BE2C (cell line): ENCODE measurements at regions not wholly inside any gene's neighbourhood (a gene's known extent, or its start where the extent isn't known, plus 50 kb on each side); places are given as distances from the start of the nearest gene placed in this dataset.
A peak's percentile ranks its signal among the peaks of the same experiment; 100 is the strongest.
"Not testable (repeated sequence)": the region's sequence is repeated elsewhere in the genome, so short reads cannot be mapped to it uniquely, and the experiment has no call there.

ENCODE experiments used
- DNase-seq: peaks from one replicate; pipeline ENCODE4 v3.0.0-alpha.2; 2020
- H3K27me3 ChIP-seq: fragments of 250-450 bp; sonication (Bioruptor Pico); 2 replicates; pipeline ENCODE4 v1.5.1; 2020; ENCODE audit warnings: mild to moderate bottlenecking
- H3K36me3 ChIP-seq: fragments of 250-450 bp; sonication (Bioruptor Pico); 2 replicates; pipeline ENCODE4 v1.5.1; 2020; ENCODE audit warnings: mild to moderate bottlenecking
- H3K4me1 ChIP-seq: fragments of 250-450 bp; sonication (Bioruptor Pico); 2 replicates; pipeline ENCODE4 v1.5.1; 2020
- H3K4me3 ChIP-seq: 2 replicates; pipeline ENCODE4 v1.5.1; 2011; ENCODE audit warnings: low read depth, low read length
- H3K9me3 ChIP-seq: fragments of 250-450 bp; sonication (Bioruptor Pico); 2 replicates; pipeline ENCODE4 v1.5.1; 2020
- CTCF ChIP-seq: IDR thresholded peaks from 2 replicates; pipeline ENCODE4 v1.5.1; 2012; ENCODE audit warnings: mild to moderate bottlenecking, low read depth, low read length

DNA sequence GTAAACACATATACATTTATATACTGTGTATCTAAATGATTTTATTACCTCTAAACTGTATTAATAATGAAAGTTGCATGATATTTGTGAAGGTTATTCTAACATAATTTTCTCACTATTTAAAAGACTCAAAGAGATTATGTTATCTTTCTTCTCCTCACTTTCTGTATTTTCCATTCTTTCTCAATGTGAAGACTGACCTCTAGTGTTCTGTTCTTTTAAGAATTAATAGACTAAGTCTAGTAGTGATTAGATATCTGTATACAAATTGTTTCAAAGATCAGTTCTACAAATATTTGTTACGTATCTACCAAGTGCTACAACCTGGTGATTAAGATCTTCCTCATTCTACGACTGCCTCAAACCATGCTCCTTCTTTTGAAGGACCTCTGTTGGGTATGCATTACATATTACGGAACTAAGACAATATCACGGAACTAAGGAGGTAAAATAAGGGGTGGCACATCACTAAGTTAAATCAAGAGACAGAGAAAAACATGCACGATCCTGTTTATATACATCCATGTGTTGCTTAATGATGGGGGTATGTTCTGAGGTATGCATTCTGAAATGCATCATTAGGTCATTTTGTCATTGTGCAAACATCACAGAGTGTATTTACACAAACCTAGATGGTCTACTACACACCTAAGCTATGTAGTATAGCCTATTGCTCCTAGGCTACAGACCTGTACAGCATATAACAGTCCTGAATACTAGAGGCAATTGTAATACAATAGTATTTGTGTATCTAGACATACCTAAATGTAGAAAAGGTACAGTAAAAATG lies 161.5 kb upstream of the KBTBD8 start:
- no peak for DNase-seq
- H3K27me3 ChIP-seq, result peaks cover 5% of the 10 kb centered on the region; the same call in 1 of the 2 replicates
- no peaks in the 10 kb centered on the region for H3K4me1 ChIP-seq
- H3K36me3 ChIP-seq, result no peaks in the 10 kb centered on the region
- H3K4me3 ChIP-seq, result no peak overlapping the region
- TF ChIP-seq CTCF, result peak; percentile 11; the same call in 1 of the 2 replicates
- no peaks in the 10 kb centered on the region for H3K9me3 ChIP-seq

DNA sequence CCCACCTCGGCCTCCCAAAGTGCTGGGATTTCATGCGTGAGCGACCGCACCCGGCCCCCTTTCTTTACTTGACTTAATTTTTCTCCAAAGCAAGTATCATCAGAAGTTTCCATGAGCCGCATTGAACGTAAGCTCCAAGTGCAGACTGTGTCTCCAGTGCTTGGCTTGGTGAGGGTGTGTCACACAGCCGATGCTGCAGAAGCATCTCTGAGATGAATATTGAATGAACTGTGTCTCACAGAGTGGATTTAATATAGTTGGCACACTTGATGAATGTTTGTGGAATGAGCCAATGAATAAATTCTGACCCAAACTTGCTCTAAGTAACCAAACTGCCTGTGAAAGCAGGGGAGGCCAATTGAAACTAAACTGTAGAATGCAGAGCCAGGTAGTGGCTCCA lies 159.4 kb upstream of the KBTBD8 start:
- H3K9me3 ChIP-seq, result no peaks in the 10 kb centered on the region
- no peak for DNase-seq
- H3K36me3 ChIP-seq, result no peaks in the 10 kb centered on the region
- TF ChIP-seq CTCF, result no peak
- no peaks in the 10 kb centered on the region for H3K4me1 ChIP-seq
- no peak overlapping the region for H3K4me3 ChIP-seq
- peaks cover 5% of the 10 kb centered on the region; the same call in 1 of the 2 replicates for H3K27me3 ChIP-seq

- Histone ChIP-seq H3K9me3 (no peaks in the 10 kb centered on the region), H3K4me3 (no peak overlapping the region), H3K36me3 (no peaks in the 10 kb centered on the region), H3K27me3 (peaks cover 5% of the 10 kb centered on the region; the same call in 1 of the 2 replicates), H3K4me1 (no peaks in the 10 kb centered on the region)
- DNase-seq, result no peak
- no peak for TF ChIP-seq CTCF
These were observed 158.6 kb upstream of the KBTBD8 start for GRCh38 chr3:66839508-66839907.

DNA sequence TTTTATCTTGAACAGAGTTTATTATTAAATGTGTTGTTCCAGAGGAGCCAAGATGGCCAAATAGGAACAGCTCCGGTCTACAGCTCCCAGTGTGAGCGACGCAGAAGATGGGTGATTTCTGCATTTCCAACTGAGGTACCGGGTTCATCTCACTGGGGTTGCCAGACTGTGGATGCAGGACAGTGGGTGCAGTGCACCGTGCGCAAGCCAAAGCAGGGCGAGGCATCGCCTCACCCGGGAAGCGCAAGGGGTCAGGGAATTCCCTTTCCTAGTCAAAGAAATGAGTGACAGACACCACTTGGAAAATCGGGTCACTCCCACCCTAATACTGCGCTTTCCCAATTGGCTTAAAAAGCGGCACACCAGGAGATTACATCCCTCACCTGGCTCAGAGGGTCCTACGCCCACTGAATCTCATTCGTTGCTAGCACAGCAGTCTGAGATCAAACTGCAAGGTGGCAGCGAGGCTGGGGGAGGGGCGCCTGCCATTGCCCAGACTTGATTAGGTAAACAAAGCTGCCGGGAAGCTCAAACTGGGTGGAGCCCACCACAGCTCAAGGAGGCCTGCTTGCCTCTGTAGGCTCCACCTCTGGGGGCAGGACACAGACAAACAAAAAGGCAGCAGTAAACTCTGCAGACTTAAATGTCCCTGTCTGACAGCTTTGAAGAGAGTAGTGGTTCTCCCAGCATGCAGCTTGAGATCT lies 155.2 kb upstream of the KBTBD8 start:
- H3K4me3 ChIP-seq, DNase-seq, H3K4me1 ChIP-seq, H3K9me3 ChIP-seq, H3K27me3 ChIP-seq, H3K36me3 ChIP-seq: not testable (repeated sequence)

GRCh38 chr3:66851894-66852613 lies 146.1 kb upstream of the KBTBD8 start:
- H3K9me3 ChIP-seq, result no peaks in the 10 kb centered on the region
- DNase-seq, result no peak
- no peak overlapping the region for H3K4me3 ChIP-seq
- no peaks in the 10 kb centered on the region for H3K4me1 ChIP-seq
- TF ChIP-seq CTCF, result no peak
- peaks cover 12% of the 10 kb centered on the region for H3K27me3 ChIP-seq
- H3K36me3 ChIP-seq, result no peaks in the 10 kb centered on the region

GRCh38 chr3:66854601-66855151 lies 143.4 kb upstream of the KBTBD8 start:
- H3K9me3 ChIP-seq, result no peaks in the 10 kb centered on the region
- TF ChIP-seq CTCF, result no peak
- peaks cover 12% of the 10 kb centered on the region for H3K27me3 ChIP-seq
- H3K4me3 ChIP-seq, result no peak overlapping the region
- no peaks in the 10 kb centered on the region for H3K4me1 ChIP-seq
- no peak for DNase-seq
- H3K36me3 ChIP-seq, result no peaks in the 10 kb centered on the region
